A549 (cell line): ENCODE measurements at regions not wholly inside any gene's neighbourhood (a gene's known extent, or its start where the extent isn't known, plus 50 kb on each side); places are given as distances from the start of the nearest gene placed in this dataset.

Source experiments
- ATAC-seq, 2 experiments: fragments of 200-7000 bp in 1 of 2; fragments of >200 bp in 1 of 2; cut with Nextera tagmentation in 1 of 2; cut with Tn5 transposase in 1 of 2; 3 replicates each; pipeline versions ENCODE4 v1.8.0 to v1.9.1; 2018 to 2020; ENCODE audit warnings: mild to moderate bottlenecking in 1 of 2, moderate library complexity in 1 of 2
- CTCF ChIA-PET: fragments of 300-600 bp; sonication (Branson Sonifier 250); formaldehyde crosslinking; extraction: SDS; loops from one replicate; lab custom pipeline; 2021; ENCODE audit warnings: antibody characterized with exemption, inconsistent platforms; lab: Yijun Ruan, JAX
- POLR2A ChIA-PET: fragments of 350-600 bp; formaldehyde crosslinking; extraction: SDS; loops from one replicate; lab custom pipeline; 2021; ENCODE audit warnings: antibody characterized with exemption, inconsistent platforms; lab: Yijun Ruan, JAX
- DNase-seq, 2 experiments: peaks; one replicate each; pipeline versions ENCODE4 v3.0.0 to v3.0.0-alpha.2; 2011 to 2016; ENCODE audit warnings: low read depth in 1 of 2, low spot score in 1 of 2
- FAIRE-seq: peaks from 2 replicates; lab custom pipeline; 2011; peaks lifted over from hg19 to GRCh38; lab: Jason Lieb, UNC
- H3K27ac ChIP-seq, 2 experiments: fragments of >200 bp; sonication (Bioruptor Twin); formaldehyde crosslinking; 3 replicates each; pipeline ENCODE4 v1.5.1; 2016 to 2017
- H3K4me1 ChIP-seq: fragments of >200 bp; sonication (Bioruptor Twin); formaldehyde crosslinking; 3 replicates; pipeline ENCODE4 v1.6.1; 2016
- H3K4me2 ChIP-seq: fragments of >200 bp; sonication (Bioruptor Twin); formaldehyde crosslinking; 3 replicates; pipeline ENCODE4 v1.6.1; 2016
- H3K4me3 ChIP-seq: fragments of >200 bp; sonication (Bioruptor Twin); formaldehyde crosslinking; 3 replicates; pipeline ENCODE4 v1.5.1; 2016
- H3K9me3 ChIP-seq: fragments of >200 bp; sonication (Bioruptor Twin); formaldehyde crosslinking; 3 replicates; pipeline ENCODE4 v1.6.1; 2016
- BHLHE40 ChIP-seq: IDR thresholded peaks from 2 replicates; pipeline ENCODE4 v1.6.1; 2012; ENCODE audit warnings: low read depth, low read length, inconsistent platforms
- CBX2 ChIP-seq: fragments of 200-600 bp; sonication (generic); IDR thresholded peaks from 2 replicates; pipeline ENCODE4 v1.6.1; 2016; ENCODE audit warnings: low read depth, mild to moderate bottlenecking, borderline replicate concordance
- CEBPB ChIP-seq, 2 experiments: fragments of >200 bp in 1 of 2; sonication (Bioruptor Twin) in 1 of 2; formaldehyde crosslinking in 1 of 2; IDR thresholded peaks; 2 replicates each; pipeline ENCODE4 v1.6.1; 2012 to 2016
- EHF ChIP-seq: fragments of 250-450 bp; sonication (Bioruptor Pico); IDR thresholded peaks from 2 replicates; pipeline ENCODE4 v1.5.0; 2020; ENCODE audit warnings: mild to moderate bottlenecking
- FOSB ChIP-seq: fragments of 250-450 bp; sonication (Bioruptor Pico); IDR thresholded peaks from 2 replicates; pipeline ENCODE4 v1.5.0; 2020; ENCODE audit warnings: mild to moderate bottlenecking, moderate library complexity
- FOXS1 ChIP-seq: fragments of 250-450 bp; sonication (Bioruptor Pico); IDR thresholded peaks from 2 replicates; pipeline ENCODE4 v1.5.0; 2020; ENCODE audit warnings: mild to moderate bottlenecking, moderate library complexity
- HDAC2 ChIP-seq: fragments of 200-600 bp; sonication (generic); IDR thresholded peaks from 2 replicates; pipeline ENCODE4 v1.6.1; 2016
- HOXB13 ChIP-seq: fragments of 250-450 bp; sonication (Bioruptor Pico); IDR thresholded peaks from 2 replicates; pipeline ENCODE4 v1.5.0; 2020; ENCODE audit warnings: low read depth, mild to moderate bottlenecking, moderate library complexity
- HOXB5 ChIP-seq: fragments of 250-450 bp; sonication (Bioruptor Pico); IDR thresholded peaks from 2 replicates; pipeline ENCODE4 v1.5.0; 2020; ENCODE audit warnings: mild to moderate bottlenecking, moderate library complexity
- KDM5A ChIP-seq: fragments of 200-600 bp; sonication (generic); IDR thresholded peaks from 2 replicates; pipeline ENCODE4 v1.6.1; 2016; ENCODE audit warnings: antibody characterized with exemption, mild to moderate bottlenecking
- MAFK ChIP-seq: fragments of 450-650 bp; IDR thresholded peaks from 2 replicates; pipeline ENCODE4 v1.6.1; 2014; ENCODE audit not compliant: partially characterized antibody
- NR3C1 ChIP-seq: fragments of >200 bp; sonication (Bioruptor Twin); formaldehyde crosslinking; IDR thresholded peaks from 3 replicates; pipeline ENCODE4 v1.6.1; 2017
- POLR2A ChIP-seq: IDR thresholded peaks from 2 replicates; pipeline ENCODE4 v1.6.1; 2012; ENCODE audit warnings: mild to moderate bottlenecking, low read length
- POLR2AphosphoS2 ChIP-seq: conservative IDR thresholded peaks from 2 replicates; pipeline ENCODE4 v1.6.1; 2012; ENCODE audit warnings: low read length, improper control_type of control experiment, inconsistent platforms
- RCOR1 ChIP-seq: fragments of 150-350 bp; IDR thresholded peaks from 2 replicates; pipeline ENCODE4 v1.6.1; 2014; ENCODE audit warnings: antibody characterized with exemption, low read length, low read depth
- SMC3 ChIP-seq: fragments of >200 bp; sonication (Bioruptor Twin); formaldehyde crosslinking; IDR thresholded peaks from 3 replicates; pipeline ENCODE4 v1.6.1; 2018; ENCODE audit warnings: inconsistent platforms
- SREBF2 ChIP-seq: fragments of 450-650 bp; IDR thresholded peaks from 2 replicates; pipeline ENCODE4 v1.6.1; 2014; ENCODE audit warnings: mild to moderate bottlenecking, moderate library complexity
- TFCP2L1 ChIP-seq: fragments of 250-450 bp; sonication (Bioruptor Pico); IDR thresholded peaks from 2 replicates; pipeline ENCODE4 v1.5.0; 2021; ENCODE audit warnings: mild to moderate bottlenecking
- ZSCAN20 ChIP-seq: fragments of 250-450 bp; sonication (Bioruptor Pico); IDR thresholded peaks from 2 replicates; pipeline ENCODE4 v1.8.0; 2022; ENCODE audit warnings: mild to moderate bottlenecking, moderate library complexity
- WGBS: methylation state at CpG from one replicate; pipeline ENCODE4 v1.1.6; 2017; ENCODE audit errors: missing lambda C conversion rate; 5-methylcytosine and 5-hydroxymethylcytosine counted together
- TF ChIP-seq, protein P1 (sequence below): IDR thresholded peaks from 2 replicates; pipeline ENCODE4 v1.6.1; 2012; ENCODE audit warnings: low read depth, borderline replicate concordance
- TF ChIP-seq, protein P2 (sequence below): fragments of >200 bp; sonication (Bioruptor Twin); formaldehyde crosslinking; IDR thresholded peaks from 2 replicates; pipeline ENCODE4 v1.6.1; 2016
- TF ChIP-seq, protein P3 (sequence below): fragments of 250-450 bp; sonication (Bioruptor Pico); IDR thresholded peaks from 2 replicates; pipeline ENCODE4 v1.5.0; 2020; ENCODE audit warnings: low read depth, mild to moderate bottlenecking, moderate library complexity
- TF ChIP-seq, protein P4 (sequence below): fragments of 450-650 bp; IDR thresholded peaks from 2 replicates; pipeline ENCODE4 v1.6.1; 2014; ENCODE audit warnings: antibody characterized with exemption
- TF ChIP-seq, protein P5 (sequence below): fragments of >200 bp; sonication (Bioruptor Twin); formaldehyde crosslinking; IDR thresholded peaks from 3 replicates; pipeline ENCODE4 v1.5.1; 2016
- TF ChIP-seq, protein P6 (sequence below): IDR thresholded peaks from 2 replicates; pipeline ENCODE4 v1.6.1; 2012
- TF ChIP-seq, protein P7 (sequence below): fragments of 250-450 bp; sonication (Bioruptor Pico); IDR thresholded peaks from 2 replicates; pipeline ENCODE4 v1.5.0; 2021; ENCODE audit warnings: mild to moderate bottlenecking, moderate library complexity, borderline replicate concordance

DNA sequence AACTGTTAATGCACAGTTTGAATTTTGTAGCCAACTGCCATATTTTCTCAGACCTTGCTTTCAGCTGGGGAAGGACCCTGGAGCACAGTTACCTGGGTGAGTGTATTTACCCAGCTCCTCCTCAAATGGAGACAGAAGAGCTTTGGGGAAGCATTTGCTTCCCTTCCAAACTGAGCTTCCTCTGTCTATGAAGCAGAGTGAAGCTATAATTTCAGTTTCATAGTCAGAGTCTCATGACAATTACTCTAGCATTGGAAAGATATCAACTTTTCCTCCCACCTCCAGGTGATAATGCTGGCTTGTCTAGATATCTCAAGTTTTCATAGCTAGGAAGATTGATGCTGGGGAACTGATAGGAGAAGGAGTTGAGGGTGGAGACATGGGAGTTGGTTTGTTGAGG, 406.4 kb upstream of the CLINT1 start (continued):
- TF ChIP-seq RCOR1 (no peak), NR3C1 (no peak), ZSCAN20 (CRISPR knock-in tag) (no peak), TFCP2L1 (CRISPR knock-in tag) (no peak)
- TF ChIP-seq, protein P1, sequence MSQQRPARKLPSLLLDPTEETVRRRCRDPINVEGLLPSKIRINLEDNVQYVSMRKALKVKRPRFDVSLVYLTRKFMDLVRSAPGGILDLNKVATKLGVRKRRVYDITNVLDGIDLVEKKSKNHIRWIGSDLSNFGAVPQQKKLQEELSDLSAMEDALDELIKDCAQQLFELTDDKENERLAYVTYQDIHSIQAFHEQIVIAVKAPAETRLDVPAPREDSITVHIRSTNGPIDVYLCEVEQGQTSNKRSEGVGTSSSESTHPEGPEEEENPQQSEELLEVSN, result no peak
- TF ChIP-seq, all 56 proteins: peak for 0

DNA sequence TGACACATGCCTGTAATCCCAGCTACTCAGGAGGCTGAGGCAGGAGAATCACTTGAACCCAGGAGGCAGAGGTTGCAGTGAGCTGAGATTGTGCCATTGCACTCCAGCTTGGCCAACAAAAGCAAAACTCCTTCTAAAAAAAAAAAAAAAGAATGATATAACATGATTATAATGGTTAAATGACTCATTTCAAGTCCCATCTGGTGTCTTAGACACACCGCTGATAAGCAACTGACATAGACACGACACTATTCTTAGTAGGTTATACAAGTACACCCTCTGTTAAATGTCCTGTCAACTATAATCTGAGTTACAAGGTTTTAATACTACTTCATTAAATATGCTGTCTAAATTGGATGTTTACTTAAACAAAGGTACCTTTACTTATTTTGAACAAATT, 405.3 kb upstream of the CLINT1 start:
- POLR2A ChIA-PET, result no interaction called here
- CTCF ChIA-PET, result no interaction called here

DNA sequence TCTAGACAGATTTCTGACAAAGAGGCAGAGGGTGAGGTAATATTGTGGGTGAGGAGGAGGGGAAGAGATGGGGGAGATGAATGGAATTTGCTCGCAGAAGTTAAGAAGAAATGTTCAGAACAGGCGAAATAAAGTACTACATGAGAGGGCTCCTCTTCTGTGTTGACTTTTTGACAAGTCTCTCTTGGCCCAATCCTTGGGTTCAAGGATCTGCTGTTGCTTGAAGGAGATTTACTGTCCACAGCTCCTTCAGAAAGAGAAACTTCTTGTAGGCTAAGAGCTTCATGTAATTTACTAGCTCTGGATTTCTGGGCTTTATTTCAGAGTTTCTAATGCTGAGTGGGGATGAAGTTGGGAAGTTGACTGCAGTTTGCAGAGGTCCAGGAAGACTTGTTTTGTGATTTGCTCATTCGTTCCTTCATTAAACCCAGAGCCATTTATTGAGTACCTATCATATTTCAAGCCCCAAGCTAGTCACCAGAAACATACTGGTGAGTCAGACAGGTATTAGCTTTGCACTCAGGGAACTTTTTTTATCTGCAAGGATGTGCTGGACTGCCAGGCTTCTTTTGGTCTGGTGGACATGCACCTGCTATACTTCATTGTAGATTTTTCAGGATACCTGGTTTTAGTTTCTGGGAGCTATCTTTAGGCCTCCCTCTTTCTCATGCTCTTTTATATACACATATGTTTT, 402.9 kb upstream of the CLINT1 start:
- Histone ChIP-seq H3K27ac (no peak overlapping the region), H3K4me3 (no peak overlapping the region), H3K9me3 (no peaks in the 10 kb centered on the region), H3K4me1 (no peaks in the 10 kb centered on the region), H3K4me2 (no peak overlapping the region)
- FAIRE-seq, result no peak
- no peak for TF ChIP-seq POLR2AphosphoS2
- no peak for TF ChIP-seq HDAC2
- no peak for TF ChIP-seq BHLHE40
- no peak for TF ChIP-seq EHF (CRISPR knock-in tag)
- TF ChIP-seq MAFK, result no peak
- TF ChIP-seq, protein P2, sequence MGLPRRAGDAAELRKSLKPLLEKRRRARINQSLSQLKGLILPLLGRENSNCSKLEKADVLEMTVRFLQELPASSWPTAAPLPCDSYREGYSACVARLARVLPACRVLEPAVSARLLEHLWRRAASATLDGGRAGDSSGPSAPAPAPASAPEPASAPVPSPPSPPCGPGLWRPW, result no peak
- TF ChIP-seq, protein P3, sequence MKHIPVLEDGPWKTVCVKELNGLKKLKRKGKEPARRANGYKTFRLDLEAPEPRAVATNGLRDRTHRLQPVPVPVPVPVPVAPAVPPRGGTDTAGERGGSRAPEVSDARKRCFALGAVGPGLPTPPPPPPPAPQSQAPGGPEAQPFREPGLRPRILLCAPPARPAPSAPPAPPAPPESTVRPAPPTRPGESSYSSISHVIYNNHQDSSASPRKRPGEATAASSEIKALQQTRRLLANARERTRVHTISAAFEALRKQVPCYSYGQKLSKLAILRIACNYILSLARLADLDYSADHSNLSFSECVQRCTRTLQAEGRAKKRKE (CRISPR knock-in tag), result no peak
- TF ChIP-seq, protein P4, sequence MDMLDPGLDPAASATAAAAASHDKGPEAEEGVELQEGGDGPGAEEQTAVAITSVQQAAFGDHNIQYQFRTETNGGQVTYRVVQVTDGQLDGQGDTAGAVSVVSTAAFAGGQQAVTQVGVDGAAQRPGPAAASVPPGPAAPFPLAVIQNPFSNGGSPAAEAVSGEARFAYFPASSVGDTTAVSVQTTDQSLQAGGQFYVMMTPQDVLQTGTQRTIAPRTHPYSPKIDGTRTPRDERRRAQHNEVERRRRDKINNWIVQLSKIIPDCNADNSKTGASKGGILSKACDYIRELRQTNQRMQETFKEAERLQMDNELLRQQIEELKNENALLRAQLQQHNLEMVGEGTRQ, result no peak
- ChIA-PET CTCF (no interaction called here), POLR2A (no interaction called here)
- no peak for DNase-seq
- ATAC-seq, result no peak
- 4% methylated on average over 3 of the region's 3 CpGs for WGBS

More for the DNA sequence above, 405.3 kb upstream of the CLINT1 start:
- WGBS, result 1% methylated on average over 2 of the region's 2 CpGs
- no peak for DNase-seq
- FAIRE-seq, result no peak
- Histone ChIP-seq H3K4me3 (no peak overlapping the region), H3K4me2 (no peak overlapping the region)
- no peak for TF ChIP-seq POLR2A
- TF ChIP-seq, protein P5, sequence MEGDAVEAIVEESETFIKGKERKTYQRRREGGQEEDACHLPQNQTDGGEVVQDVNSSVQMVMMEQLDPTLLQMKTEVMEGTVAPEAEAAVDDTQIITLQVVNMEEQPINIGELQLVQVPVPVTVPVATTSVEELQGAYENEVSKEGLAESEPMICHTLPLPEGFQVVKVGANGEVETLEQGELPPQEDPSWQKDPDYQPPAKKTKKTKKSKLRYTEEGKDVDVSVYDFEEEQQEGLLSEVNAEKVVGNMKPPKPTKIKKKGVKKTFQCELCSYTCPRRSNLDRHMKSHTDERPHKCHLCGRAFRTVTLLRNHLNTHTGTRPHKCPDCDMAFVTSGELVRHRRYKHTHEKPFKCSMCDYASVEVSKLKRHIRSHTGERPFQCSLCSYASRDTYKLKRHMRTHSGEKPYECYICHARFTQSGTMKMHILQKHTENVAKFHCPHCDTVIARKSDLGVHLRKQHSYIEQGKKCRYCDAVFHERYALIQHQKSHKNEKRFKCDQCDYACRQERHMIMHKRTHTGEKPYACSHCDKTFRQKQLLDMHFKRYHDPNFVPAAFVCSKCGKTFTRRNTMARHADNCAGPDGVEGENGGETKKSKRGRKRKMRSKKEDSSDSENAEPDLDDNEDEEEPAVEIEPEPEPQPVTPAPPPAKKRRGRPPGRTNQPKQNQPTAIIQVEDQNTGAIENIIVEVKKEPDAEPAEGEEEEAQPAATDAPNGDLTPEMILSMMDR, result no peak
- no peak for TF ChIP-seq FOSB (CRISPR knock-in tag)
- no peak for TF ChIP-seq KDM5A
- TF ChIP-seq SREBF2, result no peak
- TF ChIP-seq HOXB5, result no peak
- no peak for TF ChIP-seq FOXS1 (CRISPR knock-in tag)
- TF ChIP-seq, protein P6, sequence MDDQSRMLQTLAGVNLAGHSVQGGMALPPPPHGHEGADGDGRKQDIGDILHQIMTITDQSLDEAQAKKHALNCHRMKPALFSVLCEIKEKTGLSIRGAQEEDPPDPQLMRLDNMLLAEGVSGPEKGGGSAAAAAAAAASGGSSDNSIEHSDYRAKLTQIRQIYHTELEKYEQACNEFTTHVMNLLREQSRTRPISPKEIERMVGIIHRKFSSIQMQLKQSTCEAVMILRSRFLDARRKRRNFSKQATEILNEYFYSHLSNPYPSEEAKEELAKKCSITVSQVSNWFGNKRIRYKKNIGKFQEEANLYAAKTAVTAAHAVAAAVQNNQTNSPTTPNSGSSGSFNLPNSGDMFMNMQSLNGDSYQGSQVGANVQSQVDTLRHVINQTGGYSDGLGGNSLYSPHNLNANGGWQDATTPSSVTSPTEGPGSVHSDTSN, result no peak
- TF ChIP-seq CEBPB (IDR thresholded peaks at IDR 0.05), result no peak
- TF ChIP-seq HOXB13 (CRISPR knock-in tag), result no peak
- TF ChIP-seq, protein P7, sequence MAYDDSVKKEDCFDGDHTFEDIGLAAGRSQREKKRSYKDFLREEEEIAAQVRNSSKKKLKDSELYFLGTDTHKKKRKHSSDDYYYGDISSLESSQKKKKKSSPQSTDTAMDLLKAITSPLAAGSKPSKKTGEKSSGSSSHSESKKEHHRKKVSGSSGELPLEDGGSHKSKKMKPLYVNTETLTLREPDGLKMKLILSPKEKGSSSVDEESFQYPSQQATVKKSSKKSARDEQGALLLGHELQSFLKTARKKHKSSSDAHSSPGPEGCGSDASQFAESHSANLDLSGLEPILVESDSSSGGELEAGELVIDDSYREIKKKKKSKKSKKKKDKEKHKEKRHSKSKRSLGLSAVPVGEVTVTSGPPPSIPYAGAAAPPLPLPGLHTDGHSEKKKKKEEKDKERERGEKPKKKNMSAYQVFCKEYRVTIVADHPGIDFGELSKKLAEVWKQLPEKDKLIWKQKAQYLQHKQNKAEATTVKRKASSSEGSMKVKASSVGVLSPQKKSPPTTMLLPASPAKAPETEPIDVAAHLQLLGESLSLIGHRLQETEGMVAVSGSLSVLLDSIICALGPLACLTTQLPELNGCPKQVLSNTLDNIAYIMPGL (CRISPR knock-in tag), result no peak
- no peak for TF ChIP-seq CBX2
- no peak for TF ChIP-seq SMC3
- TF ChIP-seq, all 56 proteins: peak for 0
- ATAC-seq, result no peak
- H3K9me3 ChIP-seq, result no peaks in the 10 kb centered on the region
- H3K4me1 ChIP-seq, result no peaks in the 10 kb centered on the region
- no peak overlapping the region for H3K27ac ChIP-seq
